GM18519 (cell line): ENCODE measurements at regions not wholly inside any gene's neighbourhood (a gene's known extent, or its start where the extent isn't known, plus 50 kb on each side); places are given as distances from the start of the nearest gene placed in this dataset.
"Not testable (repeated sequence)": the region's sequence is repeated elsewhere in the genome, so short reads cannot be mapped to it uniquely, and the experiment has no call there.

ENCODE experiments used
- ATAC-seq: cut with Tn5 transposase; IDR thresholded peaks from one replicate; pipeline ENCODE4 v1.9.1; 2021; ENCODE audit warnings: mild to moderate bottlenecking, moderate library complexity; ENCODE audit not compliant: unreplicated experiment, low FRiP score

DNA sequence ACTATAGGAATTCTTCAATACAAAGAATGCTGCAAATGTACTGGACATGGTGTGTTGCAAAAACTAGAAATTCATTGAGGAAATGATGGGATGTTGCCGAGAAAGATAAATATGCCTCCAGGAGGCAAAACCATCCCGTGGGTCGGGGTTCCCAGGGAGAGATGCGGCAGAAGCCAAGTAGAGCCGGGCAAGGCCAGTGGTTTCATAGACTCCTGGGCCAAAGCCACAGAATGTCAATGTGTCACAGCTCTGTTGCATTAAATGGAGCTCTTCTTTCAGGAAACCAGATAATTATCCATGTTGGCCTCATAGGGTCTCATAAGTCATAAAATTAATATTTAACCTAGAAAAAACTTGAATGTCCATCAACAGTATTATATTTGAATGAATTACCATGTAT lies 419.5 kb upstream of the CDH10 start:
- ATAC-seq, result no peak

- no peak for ATAC-seq
Measured at GRCh38 chr5:25060575-25060974, 415.8 kb upstream of the CDH10 start.

DNA sequence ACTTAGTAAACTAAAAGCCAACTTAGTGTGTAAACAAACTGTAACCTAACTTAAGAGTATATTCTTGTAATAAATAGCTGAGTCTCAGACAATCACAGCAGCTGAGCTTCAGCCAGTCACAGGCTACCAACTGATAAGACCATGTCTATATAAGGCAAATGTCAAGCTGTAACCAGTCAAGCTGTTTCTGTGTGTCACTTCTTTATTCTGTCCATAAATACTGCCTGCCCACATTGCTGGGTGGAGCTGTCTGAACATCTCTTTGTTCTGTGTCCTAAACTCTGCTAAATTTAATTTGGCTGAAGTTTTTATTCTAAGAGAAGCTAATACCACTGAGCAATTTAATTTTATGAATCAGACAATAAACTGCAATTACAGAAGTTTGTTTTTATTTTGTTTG lies 412.1 kb upstream of the CDH10 start:
- ATAC-seq, result no peak

- ATAC-seq, result no peak
Measured at GRCh38 chr5:25033658-25034057, 388.9 kb upstream of the CDH10 start.

DNA sequence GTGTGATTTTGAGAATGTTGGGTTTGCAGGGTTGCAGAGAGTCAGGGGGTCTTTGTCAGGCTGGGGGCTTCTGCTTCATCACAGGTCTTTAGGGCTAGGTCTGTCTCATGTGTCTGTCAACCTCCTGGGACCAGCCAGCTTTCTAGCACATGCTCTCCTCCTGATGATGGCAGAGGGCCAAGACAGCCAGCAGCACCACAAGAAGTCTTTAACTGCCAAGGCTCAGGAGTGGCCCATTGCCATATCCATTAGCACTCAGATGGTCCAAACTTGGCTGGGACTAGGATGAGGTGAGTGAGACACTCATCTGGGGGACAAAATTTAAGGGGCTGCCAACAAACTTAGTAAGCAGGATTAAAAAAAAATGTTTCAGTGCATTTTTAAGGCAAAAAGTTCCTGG lies 384.2 kb upstream of the CDH10 start:
- ATAC-seq, result no peak

DNA sequence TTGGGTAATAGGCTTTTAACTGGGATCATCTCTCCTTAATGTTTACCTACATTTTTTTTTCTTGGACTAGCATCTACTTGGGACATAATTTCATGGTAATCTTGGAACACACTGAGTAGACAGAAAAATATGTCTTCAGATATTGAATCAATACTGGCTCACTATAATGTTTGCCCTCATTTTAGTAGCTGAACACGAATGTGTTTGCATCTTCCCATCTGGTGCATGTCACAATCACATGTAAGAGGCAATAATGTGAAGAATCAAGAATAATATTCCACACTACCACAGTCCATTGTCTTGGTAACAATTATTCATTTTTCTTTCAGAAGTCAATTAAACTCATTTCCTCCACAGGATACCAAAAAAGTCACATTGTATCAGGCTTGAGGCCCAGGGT lies 382.7 kb upstream of the CDH10 start:
- ATAC-seq, result no peak

- ATAC-seq, result no peak
Measured at GRCh38 chr5:25027061-25027460, 382.3 kb upstream of the CDH10 start.

GRCh38 chr5:25025831-25026230 lies 381.1 kb upstream of the CDH10 start:
- ATAC-seq, result no peak

GRCh38 chr5:25020454-25020853 lies 375.7 kb upstream of the CDH10 start:
- no peak for ATAC-seq

DNA sequence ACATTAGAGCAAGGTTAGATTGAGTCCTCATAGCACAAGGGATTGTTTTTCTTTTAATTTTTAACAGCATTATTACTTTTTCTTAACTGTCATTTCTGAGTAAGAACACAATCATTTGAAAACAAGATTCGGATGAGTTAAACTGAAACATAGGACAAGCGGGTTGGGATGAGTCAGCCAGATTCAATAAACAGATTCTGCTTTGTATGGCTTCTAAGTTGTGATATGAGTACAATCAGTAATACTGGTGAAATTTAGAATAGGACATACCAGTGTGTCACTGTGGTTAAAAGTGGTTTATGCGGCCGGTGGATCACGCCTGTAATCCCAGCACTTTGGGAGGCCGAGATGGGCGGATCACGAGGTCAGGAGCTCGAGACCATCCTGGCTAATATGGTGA lies 364.3 kb upstream of the CDH10 start:
- no peak for ATAC-seq

GRCh38 chr5:25006734-25007133 lies 362.0 kb upstream of the CDH10 start:
- ATAC-seq, result no peak

GRCh38 chr5:25006237-25006636 lies 361.5 kb upstream of the CDH10 start:
- no peak for ATAC-seq

GRCh38 chr5:25005431-25005830 lies 360.7 kb upstream of the CDH10 start:
- no peak for ATAC-seq

DNA sequence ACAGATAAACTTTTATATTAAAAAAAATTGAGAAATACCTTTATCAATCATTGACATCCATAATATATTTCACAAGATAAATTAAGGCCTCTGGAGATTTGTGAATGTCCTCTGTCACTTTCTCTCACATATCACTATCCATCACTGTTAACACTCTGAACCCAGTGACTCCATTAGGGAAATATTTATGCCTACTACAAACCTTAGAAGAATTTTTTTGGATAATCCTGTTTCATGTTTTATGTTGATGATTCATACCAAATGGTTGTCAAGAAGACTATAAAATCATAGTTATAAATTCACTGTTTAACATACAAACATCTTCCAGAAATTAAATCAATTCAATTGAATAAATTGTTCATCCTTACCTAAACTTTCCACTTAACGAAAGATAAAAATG lies 357.6 kb upstream of the CDH10 start:
- no peak for ATAC-seq

DNA sequence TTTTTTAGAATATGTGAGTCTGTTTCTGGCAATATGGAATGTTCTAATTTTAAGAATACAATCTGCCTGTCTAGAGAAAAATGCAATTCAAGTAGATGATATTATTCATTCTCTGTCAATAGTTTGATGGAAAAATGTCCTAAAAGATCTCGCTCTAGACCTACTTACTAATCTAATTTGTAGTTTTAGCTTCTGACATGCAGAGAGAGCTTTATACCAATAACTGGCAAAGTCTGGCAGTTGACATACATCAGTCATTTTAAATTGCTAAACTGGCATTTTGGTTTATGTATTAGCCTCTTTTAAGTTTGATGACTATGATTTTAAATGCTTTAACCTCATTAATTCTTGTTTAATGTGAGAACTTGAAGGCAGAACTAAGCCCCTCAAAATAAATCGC lies 355.0 kb upstream of the CDH10 start:
- ATAC-seq, result no peak

DNA sequence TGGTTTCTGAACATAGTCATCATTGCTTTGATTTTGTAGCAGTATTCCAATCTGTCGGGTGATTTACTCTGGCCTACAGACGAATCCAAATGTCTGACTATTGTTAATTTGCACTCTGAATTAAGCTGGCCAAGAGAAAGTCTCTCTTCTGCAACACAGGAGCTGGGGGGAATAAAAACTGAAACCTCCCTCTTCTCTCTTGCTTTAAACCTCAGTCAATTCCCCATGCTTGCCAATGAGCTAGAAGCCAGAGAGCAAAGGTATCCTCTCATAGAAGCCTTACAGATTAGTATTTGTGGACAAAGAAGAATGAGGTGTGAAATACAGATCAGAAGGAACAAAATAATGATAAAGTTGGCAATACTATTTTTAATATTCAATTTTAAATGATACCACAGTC lies 353.9 kb upstream of the CDH10 start:
- no peak for ATAC-seq

DNA sequence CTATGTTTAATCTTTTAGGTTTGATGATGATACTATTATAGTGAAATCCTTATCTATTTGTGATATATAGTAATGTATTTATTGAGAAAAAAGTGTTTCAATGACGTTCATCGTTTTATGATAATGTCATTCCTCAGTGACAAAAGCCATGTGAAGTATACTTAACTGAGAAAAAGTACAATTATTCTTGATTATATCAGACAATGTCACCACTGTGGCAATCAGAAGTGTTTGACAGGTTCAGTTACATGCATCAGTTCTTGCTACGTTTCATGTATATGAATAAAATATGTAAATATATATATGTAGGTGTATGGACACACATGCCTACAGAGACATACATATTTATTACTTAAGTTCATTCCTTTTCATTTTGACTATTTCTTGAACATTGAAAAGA lies 341.5 kb upstream of the CDH10 start:
- no peak for ATAC-seq

- not testable (repeated sequence) for ATAC-seq
Measured at GRCh38 chr5:24978552-24978951, 333.8 kb upstream of the CDH10 start.

DNA sequence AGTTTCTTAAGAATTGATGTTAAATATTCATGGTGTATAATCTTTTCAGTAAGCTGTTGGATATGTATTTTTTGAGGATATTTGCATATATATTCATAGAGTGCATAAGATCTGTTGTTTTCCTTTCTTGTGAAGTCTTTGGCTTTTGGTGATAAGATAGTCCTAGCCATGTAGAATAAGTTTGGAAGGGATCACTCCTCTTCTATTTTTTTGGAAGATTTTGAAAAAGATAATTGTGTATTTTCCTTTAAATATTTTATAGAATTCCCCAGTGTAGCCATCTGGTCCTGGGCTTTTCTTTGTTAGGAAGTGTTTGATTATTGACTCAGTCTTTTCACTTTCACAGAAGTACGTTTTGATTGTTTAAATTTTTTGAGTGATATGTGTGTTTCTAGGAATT lies 318.8 kb upstream of the CDH10 start:
- no peak for ATAC-seq

DNA sequence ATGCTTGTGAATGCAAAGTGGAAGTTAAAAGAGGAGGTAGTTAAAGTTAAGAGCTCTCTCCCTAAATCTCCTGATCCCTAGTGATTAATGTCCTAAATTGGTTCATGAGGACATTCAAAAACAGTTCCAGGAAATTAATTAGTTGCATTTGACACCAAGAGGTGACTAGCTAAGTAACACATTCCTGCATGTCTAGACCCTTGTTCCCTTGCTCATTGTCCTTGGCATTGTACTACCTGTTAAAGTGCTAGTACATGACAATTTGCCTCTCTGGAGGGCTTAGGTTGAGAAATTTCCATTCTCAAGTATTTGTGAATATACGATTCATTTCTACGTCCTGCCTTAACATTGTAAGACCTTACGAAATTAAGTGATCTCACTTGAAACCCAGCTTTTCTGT lies 278.6 kb upstream of the CDH10 start:
- no peak for ATAC-seq

DNA sequence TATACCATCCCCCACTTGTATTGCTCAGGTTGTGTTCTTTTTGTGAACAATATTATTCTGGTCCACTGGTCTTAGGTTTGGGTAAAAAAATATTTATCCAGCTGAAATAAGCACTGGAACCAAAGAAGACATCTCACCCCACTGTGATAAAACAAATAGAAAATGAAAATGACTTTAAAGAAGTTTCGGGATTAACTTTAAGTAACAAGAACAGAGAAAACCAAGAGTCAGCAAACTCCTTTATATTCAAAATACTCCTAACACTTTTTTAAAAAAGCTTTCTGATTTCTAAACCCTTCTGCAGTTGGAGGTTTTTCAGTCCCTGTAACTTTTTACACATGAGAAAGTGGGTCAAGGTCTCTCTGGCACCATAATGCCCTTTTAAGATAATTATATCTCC lies 273.9 kb upstream of the CDH10 start:
- ATAC-seq, result no peak

DNA sequence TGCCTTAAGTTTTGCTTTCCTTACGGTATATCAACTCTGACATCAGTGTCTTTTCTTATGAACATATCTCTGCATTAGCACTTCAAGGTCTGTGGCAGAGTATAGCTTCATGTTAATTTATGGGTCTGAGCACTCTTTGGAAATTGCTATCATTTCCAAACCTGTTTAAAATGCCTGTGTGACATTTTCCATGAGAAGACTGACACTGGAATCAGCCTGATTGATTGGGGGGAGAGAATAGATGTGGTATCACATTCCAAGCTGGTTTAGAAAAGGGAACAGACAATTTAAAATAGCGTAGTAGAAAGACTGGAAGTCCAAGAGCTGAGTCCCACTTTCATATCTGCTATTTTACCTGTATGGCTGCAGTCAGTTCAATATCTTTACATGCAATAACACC lies 272.1 kb upstream of the CDH10 start:
- ATAC-seq, result no peak

DNA sequence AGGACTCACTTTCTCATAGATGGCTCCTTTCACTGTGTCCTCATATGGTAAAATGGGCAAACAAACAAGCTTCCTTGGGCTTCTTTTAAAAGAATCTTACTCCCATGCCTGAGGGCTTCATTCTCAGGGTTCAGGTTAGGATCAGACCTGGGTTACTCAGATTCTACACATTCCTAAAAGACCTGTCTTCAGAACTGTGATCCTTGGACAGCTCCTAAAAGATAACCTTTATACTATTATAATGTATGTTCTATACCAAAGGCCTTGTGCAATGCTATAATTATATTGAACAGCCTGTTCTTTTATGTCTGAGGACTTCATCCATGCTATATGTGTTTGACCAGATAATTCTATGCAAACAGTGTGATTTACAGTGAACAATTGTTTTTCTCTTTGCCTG lies 264.4 kb upstream of the CDH10 start:
- no peak for ATAC-seq

DNA sequence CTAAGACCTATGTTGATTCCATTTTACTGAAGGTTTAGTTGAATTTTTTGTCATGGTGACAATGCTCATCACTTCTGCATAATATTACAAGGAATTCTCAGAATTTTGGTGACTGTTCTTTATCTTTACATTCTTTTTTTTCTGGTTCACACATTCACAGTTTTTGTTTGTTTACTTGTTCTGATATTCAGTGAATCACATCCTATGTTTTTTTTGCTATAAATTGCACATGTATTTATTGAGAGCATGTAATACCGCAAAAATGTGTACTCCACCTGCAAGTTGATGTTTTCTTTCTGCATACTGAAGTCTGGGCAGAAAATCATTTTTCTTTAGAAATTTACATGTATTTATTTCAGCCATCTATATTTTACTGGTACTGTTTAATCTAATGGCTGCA lies 261.9 kb upstream of the CDH10 start:
- ATAC-seq, result no peak
